GM21423 (cell line): ENCODE measurements at regions not wholly inside any gene's neighbourhood (a gene's known extent, or its start where the extent isn't known, plus 50 kb on each side); places are given as distances from the start of the nearest gene placed in this dataset.

Experiments used
- ATAC-seq: cut with Tn5 transposase; IDR thresholded peaks from one replicate; pipeline ENCODE4 v1.9.1; 2021; ENCODE audit warnings: mild to moderate bottlenecking, moderate library complexity; ENCODE audit not compliant: unreplicated experiment

DNA sequence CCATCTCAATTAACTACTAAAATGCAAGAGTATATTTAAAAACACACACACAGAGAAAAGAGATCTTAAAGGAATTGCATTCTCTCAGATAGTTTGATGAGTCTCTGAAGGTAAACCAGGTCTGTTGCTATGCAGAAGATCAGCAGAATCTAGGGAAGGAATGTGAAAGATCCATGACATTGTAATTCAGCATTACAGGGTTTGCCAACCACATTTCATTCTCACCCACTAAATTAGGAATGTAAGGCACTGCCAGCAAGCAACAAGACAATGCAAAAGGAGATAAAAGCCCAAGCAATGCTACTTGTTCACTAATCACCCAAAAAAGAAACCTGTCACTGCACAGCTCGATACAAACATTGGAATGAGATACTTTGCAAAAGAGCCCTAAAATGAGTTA is 106.3 kb downstream of the LRIG3 start:
- ATAC-seq, result no peak

DNA sequence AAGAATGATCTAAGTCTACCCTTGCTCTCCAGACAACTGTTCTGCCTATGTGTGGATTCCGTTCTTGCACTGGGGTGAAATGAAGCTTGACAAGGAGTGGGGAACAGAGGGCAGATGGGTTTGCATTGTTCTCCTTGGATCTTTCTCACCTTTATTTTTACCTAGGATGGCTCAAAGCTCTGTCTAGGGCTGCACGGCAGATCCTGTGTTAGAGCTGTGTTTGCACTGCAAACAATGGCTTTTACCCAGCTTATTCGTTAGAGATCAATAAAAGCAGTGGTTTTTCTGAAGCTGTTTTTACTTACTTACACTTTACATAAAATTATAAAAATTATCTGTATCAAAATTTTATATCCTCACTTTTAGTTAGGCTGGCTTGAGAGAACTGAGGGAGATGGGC is 105.1 kb downstream of the LRIG3 start:
- ATAC-seq, result no peak

DNA sequence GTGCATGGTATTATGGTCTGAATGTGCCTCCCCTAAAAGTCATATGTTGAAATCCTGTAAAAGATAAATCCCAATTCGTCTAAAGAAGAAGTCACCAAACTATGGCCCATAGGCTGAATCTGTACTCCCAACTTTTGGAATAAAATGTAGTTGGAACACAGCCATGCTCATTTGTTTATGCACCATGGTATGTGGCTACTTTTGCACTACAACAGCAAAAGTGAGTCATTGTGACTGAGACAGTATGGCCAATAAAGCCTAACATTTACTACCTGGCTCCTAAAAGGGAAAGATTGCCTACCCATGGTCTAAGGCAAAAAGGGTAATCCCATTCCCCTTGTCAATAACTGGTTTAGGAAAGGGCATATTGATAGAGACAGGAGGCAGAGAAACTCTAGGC is 101.8 kb downstream of the LRIG3 start:
- no peak for ATAC-seq

DNA sequence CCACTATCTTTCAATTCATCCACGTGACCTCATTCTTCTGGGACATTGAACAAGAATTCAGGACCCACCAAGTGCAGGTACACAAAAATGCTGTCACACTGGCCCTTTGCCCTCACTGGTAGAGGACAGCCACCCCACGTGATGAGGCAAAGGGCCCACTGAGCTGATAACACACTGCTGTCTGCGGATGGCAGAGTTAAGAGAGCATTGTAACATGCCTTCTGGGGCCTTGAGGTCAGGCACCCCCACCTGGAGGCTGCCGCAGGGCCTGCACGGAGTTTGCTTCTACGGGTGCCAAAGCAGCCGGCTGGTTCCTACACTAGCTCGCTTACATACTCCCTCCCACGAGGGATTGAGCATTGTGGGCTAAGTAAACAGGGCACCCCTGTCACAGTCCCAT is 101.0 kb downstream of the LRIG3 start:
- no peak for ATAC-seq

DNA sequence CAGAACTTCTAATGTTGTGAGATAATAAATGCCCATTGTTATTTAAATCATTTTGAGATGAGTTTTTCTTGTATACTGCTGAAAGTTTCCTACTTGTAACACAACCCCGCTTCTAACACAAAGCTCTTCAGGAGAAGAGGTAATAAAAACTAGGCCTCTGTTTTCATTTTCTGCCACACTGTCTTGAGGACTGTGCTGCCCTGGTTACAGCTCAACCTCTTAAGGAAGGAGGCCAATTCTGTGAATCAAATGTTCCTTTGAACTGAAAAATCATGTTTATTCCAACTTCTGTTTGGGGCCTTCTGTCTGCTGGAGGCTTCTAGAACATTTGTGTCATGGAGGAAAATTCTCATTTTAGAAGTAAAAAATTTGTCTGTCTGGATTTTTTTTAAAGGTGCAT is 100.3 kb downstream of the LRIG3 start:
- no peak for ATAC-seq
